ENCODE measurements at regions not wholly inside any gene's neighbourhood (a gene's known extent, or its start where the extent isn't known, plus 50 kb on each side); places are given as distances from the start of the nearest gene placed in this dataset.

DNA sequence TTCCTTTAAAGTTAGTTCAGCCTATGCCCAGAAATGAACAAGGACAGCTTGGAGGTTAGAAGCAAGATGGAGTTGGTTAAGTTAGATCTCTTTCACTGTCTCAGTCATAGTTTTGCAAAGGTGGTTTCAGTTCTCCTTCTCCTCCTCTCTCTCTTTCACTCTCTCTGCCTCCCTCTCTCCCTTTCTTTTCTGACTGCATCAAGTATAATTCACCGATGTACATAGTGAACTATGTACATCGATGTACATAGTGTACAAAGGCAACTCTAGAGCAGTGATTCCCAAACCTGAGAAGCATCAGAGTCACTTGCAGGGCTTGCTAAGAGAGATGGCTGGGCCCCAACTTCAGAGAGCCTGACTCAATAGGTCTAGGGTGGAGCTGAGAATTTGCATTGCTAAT, 1259.7 kb downstream of the TYW1 start:
- DNase-seq (ENCODE audit: extremely low read depth, insufficient read length): no peak
- H3K4me3 ChIP-seq (replicated peaks; ENCODE audit: low read depth, low read length): no peak overlapping the region
- H3K27me3 ChIP-seq (replicated peaks; ENCODE audit: control insufficient read depth, insufficient read depth, low read length): no peaks in the 10 kb centered on the region
- TF ChIP-seq, protein P1, sequence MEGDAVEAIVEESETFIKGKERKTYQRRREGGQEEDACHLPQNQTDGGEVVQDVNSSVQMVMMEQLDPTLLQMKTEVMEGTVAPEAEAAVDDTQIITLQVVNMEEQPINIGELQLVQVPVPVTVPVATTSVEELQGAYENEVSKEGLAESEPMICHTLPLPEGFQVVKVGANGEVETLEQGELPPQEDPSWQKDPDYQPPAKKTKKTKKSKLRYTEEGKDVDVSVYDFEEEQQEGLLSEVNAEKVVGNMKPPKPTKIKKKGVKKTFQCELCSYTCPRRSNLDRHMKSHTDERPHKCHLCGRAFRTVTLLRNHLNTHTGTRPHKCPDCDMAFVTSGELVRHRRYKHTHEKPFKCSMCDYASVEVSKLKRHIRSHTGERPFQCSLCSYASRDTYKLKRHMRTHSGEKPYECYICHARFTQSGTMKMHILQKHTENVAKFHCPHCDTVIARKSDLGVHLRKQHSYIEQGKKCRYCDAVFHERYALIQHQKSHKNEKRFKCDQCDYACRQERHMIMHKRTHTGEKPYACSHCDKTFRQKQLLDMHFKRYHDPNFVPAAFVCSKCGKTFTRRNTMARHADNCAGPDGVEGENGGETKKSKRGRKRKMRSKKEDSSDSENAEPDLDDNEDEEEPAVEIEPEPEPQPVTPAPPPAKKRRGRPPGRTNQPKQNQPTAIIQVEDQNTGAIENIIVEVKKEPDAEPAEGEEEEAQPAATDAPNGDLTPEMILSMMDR (IDR thresholded peaks at IDR 0.05; ENCODE audit: insufficient read depth, low read length, poor library complexity, severe bottlenecking): no peak
- no peaks in the 10 kb centered on the region for H3K36me3 ChIP-seq (ENCODE audit: control insufficient read depth, insufficient read depth, low read length)

DNA sequence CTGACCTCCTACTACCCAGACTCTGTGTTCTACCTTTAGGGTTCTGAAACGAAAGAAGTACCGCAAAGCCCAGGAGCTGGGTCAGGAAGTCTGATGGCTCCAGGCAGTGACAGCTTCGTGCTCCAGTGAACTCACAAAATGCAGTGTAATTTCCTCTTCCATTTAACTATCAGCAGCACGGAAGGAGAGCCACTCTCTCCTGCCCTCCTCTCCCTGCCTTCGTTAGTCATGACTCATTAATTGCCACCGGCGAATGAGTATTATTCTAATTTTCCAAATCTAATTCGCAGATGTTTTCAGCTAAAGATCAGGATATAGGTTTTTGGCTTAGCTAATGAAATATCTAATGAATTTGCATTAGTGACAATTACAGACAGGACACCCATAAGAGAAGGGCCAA, 1262.0 kb downstream of the TYW1 start:
- no peak for DNase-seq (ENCODE audit: extremely low read depth, insufficient read length)
- Histone ChIP-seq H3K4me3 (replicated peaks; ENCODE audit: low read depth, low read length) (no peak overlapping the region), H3K36me3 (ENCODE audit: control insufficient read depth, insufficient read depth, low read length) (no peaks in the 10 kb centered on the region), H3K27me3 (replicated peaks; ENCODE audit: control insufficient read depth, insufficient read depth, low read length) (no peaks in the 10 kb centered on the region)
- TF ChIP-seq, protein P1 (IDR thresholded peaks at IDR 0.05; ENCODE audit: insufficient read depth, low read length, poor library complexity, severe bottlenecking): no peak

DNA sequence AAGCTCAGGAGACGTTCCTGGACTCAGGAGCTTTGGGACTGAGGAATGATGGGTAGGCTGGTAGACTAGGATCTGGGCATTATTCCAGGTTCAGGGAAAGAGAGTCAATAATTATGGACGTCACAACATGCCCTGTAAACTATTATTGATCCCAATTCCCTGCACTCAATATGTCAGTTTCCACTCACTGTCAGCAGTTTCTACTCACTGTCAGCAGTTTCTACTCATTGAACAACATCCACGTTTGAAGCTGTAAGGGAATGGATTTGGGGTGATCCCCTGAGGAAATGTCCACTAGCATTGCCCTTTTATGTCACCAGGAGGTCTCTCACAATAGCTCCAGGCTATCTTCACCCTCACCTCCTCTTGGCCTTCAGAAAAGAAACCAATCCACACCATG, 1268.6 kb downstream of the TYW1 start:
- no peak for DNase-seq (ENCODE audit: extremely low read depth, insufficient read length)
- Histone ChIP-seq H3K27me3 (replicated peaks; ENCODE audit: control insufficient read depth, insufficient read depth, low read length) (no peaks in the 10 kb centered on the region), H3K4me3 (replicated peaks; ENCODE audit: low read depth, low read length) (no peak overlapping the region), H3K36me3 (ENCODE audit: control insufficient read depth, insufficient read depth, low read length) (no peaks in the 10 kb centered on the region)
- TF ChIP-seq, protein P1 (IDR thresholded peaks at IDR 0.05; ENCODE audit: insufficient read depth, low read length, poor library complexity, severe bottlenecking): no peak

DNA sequence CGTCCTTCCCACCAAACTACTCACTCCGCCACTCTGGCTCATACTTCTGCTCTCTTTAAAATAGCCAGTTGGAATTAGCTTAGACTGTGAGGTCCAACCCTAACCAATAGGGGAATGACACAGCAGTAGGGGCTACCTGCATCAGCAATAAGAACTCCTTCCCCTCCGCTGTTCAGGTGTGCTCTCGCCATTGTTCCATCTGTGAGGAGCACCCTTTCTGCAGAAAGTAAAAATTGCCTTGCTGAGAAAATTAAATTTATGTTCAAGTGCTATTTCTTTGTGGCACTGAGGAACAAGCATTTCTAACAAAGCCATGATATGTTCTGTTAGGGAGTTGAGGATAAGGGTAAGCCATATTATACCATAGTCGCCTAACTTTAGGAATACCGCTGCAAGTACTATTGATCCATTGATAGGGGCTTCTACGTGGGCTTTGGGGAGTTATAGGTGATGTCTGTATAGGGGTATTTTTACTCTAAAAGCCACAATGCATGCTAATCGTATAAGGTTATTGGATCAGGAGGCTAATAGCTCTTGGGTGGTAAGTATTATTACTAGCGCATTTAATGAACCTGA, 1269.5 kb downstream of the TYW1 start:
- DNase-seq (ENCODE audit: extremely low read depth, insufficient read length): no peak
- H3K4me3 ChIP-seq (replicated peaks; ENCODE audit: low read depth, low read length): no peak overlapping the region
- TF ChIP-seq, protein P1 (IDR thresholded peaks at IDR 0.05; ENCODE audit: insufficient read depth, low read length, poor library complexity, severe bottlenecking): no peak
- no peaks in the 10 kb centered on the region for H3K27me3 ChIP-seq (replicated peaks; ENCODE audit: control insufficient read depth, insufficient read depth, low read length)
- no peaks in the 10 kb centered on the region for H3K36me3 ChIP-seq (ENCODE audit: control insufficient read depth, insufficient read depth, low read length)

DNA sequence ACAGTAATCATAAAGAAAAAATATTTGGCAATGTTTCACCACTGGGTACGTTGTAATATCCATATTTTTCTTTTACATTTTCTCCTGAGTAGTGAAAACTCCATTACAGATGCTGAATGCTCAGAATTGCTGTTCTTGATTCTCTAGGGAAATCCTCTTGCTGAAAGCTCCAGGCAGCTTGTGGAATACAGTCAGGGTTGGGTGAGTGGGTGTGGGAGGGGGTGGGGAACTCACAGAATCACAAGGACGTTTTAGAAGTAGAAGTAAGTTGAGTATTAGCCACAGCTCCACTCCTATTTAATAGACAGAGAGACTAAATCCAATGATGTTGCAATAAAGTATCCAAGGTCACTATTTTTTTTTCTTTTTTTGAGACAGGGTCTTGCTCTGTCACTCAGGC, 1270.9 kb downstream of the TYW1 start:
- Histone ChIP-seq H3K36me3 (ENCODE audit: control insufficient read depth, insufficient read depth, low read length) (no peaks in the 10 kb centered on the region), H3K27me3 (replicated peaks; ENCODE audit: control insufficient read depth, insufficient read depth, low read length) (no peaks in the 10 kb centered on the region), H3K4me3 (replicated peaks; ENCODE audit: low read depth, low read length) (no peak overlapping the region)
- no peak for DNase-seq (ENCODE audit: extremely low read depth, insufficient read length)
- TF ChIP-seq, protein P1 (IDR thresholded peaks at IDR 0.05; ENCODE audit: insufficient read depth, low read length, poor library complexity, severe bottlenecking): no peak

DNA sequence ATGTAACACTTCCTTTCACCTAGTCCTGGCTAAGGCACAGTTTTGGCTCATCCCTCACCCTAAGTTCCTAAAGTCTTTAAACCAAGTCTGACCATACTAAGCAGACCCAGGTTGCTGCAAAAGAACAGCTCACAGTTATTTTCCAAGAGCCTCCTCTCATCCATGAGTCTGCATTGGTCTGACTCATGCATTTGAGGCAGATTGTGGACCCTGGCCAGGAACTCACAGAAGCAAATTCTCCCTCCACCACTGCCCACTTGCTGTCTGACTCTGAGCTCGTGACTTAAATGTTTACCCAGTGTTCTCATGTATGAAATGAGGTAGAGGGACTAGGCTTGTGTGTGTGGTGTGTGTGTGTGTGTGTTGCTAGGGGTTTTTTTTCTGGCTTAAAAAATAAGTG, 1272.8 kb downstream of the TYW1 start:
- Histone ChIP-seq H3K4me3 (replicated peaks; ENCODE audit: low read depth, low read length) (no peak overlapping the region), H3K36me3 (ENCODE audit: control insufficient read depth, insufficient read depth, low read length) (no peaks in the 10 kb centered on the region), H3K27me3 (replicated peaks; ENCODE audit: control insufficient read depth, insufficient read depth, low read length) (no peaks in the 10 kb centered on the region)
- DNase-seq (ENCODE audit: extremely low read depth, insufficient read length): no peak
- TF ChIP-seq, protein P1 (IDR thresholded peaks at IDR 0.05; ENCODE audit: insufficient read depth, low read length, poor library complexity, severe bottlenecking): no peak

Measured in GM06990 (cell line).